Ovary (tissue), 3 donors: ENCODE measurements at regions not wholly inside any gene's neighbourhood (a gene's known extent, or its start where the extent isn't known, plus 50 kb on each side); places are given as distances from the start of the nearest gene placed in this dataset.

Source experiments
- EP300 ChIP-seq: sonication (generic); formaldehyde crosslinking; IDR thresholded peaks from one replicate; pipeline ENCODE4 v1.6.1; 2017; ENCODE audit warnings: antibody characterized with exemption
- POLR2A ChIP-seq: fragments of 450-650 bp; IDR thresholded peaks from one replicate; pipeline ENCODE4 v1.6.1; 2017; ENCODE audit warnings: antibody characterized with exemption, mild to moderate bottlenecking, moderate library complexity
- TF ChIP-seq, protein P1 (sequence below), 3 donors: fragments of 450-650 bp in 2 of 3; fragments of 200-600 bp in 1 of 3; IDR thresholded peaks; one replicate each; pipeline versions ENCODE4 v1.5.1 to v1.8.0; 2016 to 2022; ENCODE audit warnings: antibody characterized with exemption in 3 of 3, mild to moderate bottlenecking in 1 of 3
- donor health status: DM: no; HTN: no; CAD: no.

DNA sequence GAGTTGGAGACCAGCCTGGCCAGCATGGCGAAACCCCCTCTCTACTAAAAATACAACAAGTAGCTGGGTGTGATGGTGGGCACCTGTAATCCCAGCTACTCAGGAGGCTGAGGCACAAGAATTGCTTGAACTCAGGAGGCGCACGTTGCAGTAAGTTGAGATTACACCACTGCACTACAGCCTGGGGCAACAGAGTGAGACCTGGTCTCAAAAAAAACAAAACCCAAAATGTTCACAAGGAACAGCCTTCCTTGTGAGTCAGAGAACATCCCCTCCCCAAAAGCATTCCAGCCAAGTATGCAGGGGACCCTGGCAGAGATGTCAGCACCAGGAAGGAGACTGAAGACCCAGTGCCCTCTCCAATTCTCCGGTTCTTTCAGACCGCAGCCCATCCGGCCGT, 314.9 kb upstream of the TSHZ3 start:
- TF ChIP-seq, protein P1, sequence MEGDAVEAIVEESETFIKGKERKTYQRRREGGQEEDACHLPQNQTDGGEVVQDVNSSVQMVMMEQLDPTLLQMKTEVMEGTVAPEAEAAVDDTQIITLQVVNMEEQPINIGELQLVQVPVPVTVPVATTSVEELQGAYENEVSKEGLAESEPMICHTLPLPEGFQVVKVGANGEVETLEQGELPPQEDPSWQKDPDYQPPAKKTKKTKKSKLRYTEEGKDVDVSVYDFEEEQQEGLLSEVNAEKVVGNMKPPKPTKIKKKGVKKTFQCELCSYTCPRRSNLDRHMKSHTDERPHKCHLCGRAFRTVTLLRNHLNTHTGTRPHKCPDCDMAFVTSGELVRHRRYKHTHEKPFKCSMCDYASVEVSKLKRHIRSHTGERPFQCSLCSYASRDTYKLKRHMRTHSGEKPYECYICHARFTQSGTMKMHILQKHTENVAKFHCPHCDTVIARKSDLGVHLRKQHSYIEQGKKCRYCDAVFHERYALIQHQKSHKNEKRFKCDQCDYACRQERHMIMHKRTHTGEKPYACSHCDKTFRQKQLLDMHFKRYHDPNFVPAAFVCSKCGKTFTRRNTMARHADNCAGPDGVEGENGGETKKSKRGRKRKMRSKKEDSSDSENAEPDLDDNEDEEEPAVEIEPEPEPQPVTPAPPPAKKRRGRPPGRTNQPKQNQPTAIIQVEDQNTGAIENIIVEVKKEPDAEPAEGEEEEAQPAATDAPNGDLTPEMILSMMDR (IDR thresholded peaks at IDR 0.05) = no peak
- no peak for TF ChIP-seq POLR2A
- no peak for TF ChIP-seq EP300
